K562 (cell line): ENCODE measurements at regions not wholly inside any gene's neighbourhood (a gene's known extent, or its start where the extent isn't known, plus 50 kb on each side); places are given as distances from the start of the nearest gene placed in this dataset.

Source experiments
- ATAC-seq: fragments of 200-7000 bp; cut with Tn5 transposase; 3 replicates; pipeline ENCODE4 v1.9.1; 2020; ENCODE audit warnings: moderate library complexity
- BruUV-seq: library from RNA; stranded (reverse); fragments of 400-500 nt; replicated peaks from 2 replicates; lab custom pipeline; 2021; lab: Mats Ljungman, UMichigan
- CTCF ChIA-PET: fragments of 300-600 bp; formaldehyde crosslinking; extraction: SDS; loops from one replicate; lab custom pipeline; 2021; ENCODE audit warnings: low intra/inter-chr PET ratio; lab: Yijun Ruan, JAX
- POLR2A ChIA-PET: fragments of 300-600, 350-650 bp; sonication (Branson Sonifier 250); formaldehyde crosslinking; extraction: SDS; loops from one replicate; lab custom pipeline; 2021; ENCODE audit warnings: antibody characterized with exemption, inconsistent platforms; lab: Yijun Ruan, JAX
- DNase-seq, 4 experiments: peaks; one replicate each; pipeline versions ENCODE4 v3.0.0 to v3.0.0-alpha.2; 2011 to 2018; ENCODE audit warnings: low spot score in 3 of 4, mixed read lengths in 3 of 4; ENCODE audit errors: extremely low read depth in 1 of 4
- FAIRE-seq: peaks from 2 replicates; lab custom pipeline; 2011; peaks lifted over from hg19 to GRCh38; lab: Jason Lieb, UNC
- H2AFZ ChIP-seq: 2 replicates; pipeline ENCODE4 v1.6.0; 2011; ENCODE audit warnings: low read depth, low read length, control low read depth, inconsistent platforms
- H3K27ac ChIP-seq: fragments of 200-600 bp; 3 replicates; pipeline ENCODE4 v1.8.0; 2011; ENCODE audit warnings: low read depth, mild to moderate bottlenecking, control low read depth, inconsistent platforms, low read length, moderate library complexity, mixed read lengths; ENCODE audit errors: extremely low read depth
- H3K27me3 ChIP-seq, 2 experiments: fragments of 300-600 bp in 1 of 2; 2 replicates in 1 of 2; 3 replicates in 1 of 2; pipeline versions ENCODE4 v1.6.0 to v1.8.0; 2011; ENCODE audit warnings: inconsistent platforms in 2 of 2, low read length in 2 of 2, mild to moderate bottlenecking in 1 of 2, mixed read lengths in 1 of 2, moderate library complexity in 1 of 2; ENCODE audit not compliant: control insufficient read depth in 2 of 2, insufficient read depth in 2 of 2
- H3K36me3 ChIP-seq: fragments of 300-600 bp; 3 replicates; pipeline ENCODE4 v1.8.0; 2011; ENCODE audit warnings: mild to moderate bottlenecking, low read length, inconsistent platforms; ENCODE audit not compliant: control insufficient read depth, insufficient read depth
- H3K4me1 ChIP-seq, 2 experiments: fragments of 200-600 bp in 1 of 2; replicated peaks in 1 of 2; 2 replicates in 1 of 2; 3 replicates in 1 of 2; pipeline versions ENCODE4 v1.5.1 to v1.8.0; 2011; ENCODE audit warnings: inconsistent platforms in 2 of 2, low read length in 2 of 2, mild to moderate bottlenecking in 1 of 2, mixed read lengths in 1 of 2, moderate library complexity in 1 of 2; ENCODE audit not compliant: control insufficient read depth in 2 of 2, insufficient read depth in 2 of 2
- H3K4me2 ChIP-seq: 2 replicates; pipeline ENCODE4 v1.6.1; 2011; ENCODE audit warnings: low read length, control low read depth, inconsistent platforms, mixed read lengths; ENCODE audit not compliant: insufficient read depth
- H3K4me3 ChIP-seq: fragments of 200-600 bp; sonication (generic), shearing (Covaris generic); 2 replicates; pipeline ENCODE4 v1.5.1; 2016; ENCODE audit warnings: control low read depth, inconsistent platforms
- H3K79me2 ChIP-seq: fragments of 200-600 bp; 3 replicates; pipeline ENCODE4 v1.8.0; 2011; ENCODE audit warnings: low read length, inconsistent platforms; ENCODE audit not compliant: control insufficient read depth, insufficient read depth
- H3K9ac ChIP-seq, 2 experiments: 2 replicates each; pipeline versions ENCODE4 v1.6.0 to v1.6.1; 2011; ENCODE audit warnings: low read depth in 2 of 2, low read length in 2 of 2, control low read depth in 1 of 2, inconsistent platforms in 1 of 2, mild to moderate bottlenecking in 1 of 2, mixed read lengths in 1 of 2; ENCODE audit not compliant: insufficient read depth in 1 of 2
- H3K9me1 ChIP-seq: one replicate; pipeline ENCODE4 v1.6.0; 2011; ENCODE audit warnings: inconsistent platforms, mild to moderate bottlenecking, low read length, moderate library complexity; ENCODE audit not compliant: control insufficient read depth, insufficient read depth
- H3K9me3 ChIP-seq: replicated peaks from 2 replicates; pipeline ENCODE4 v1.5.1; 2011; ENCODE audit warnings: low read depth, low read length, inconsistent platforms; ENCODE audit not compliant: control insufficient read depth, insufficient read depth
- H4K20me1 ChIP-seq: replicated peaks from 2 replicates; pipeline ENCODE4 v1.6.1; 2011; ENCODE audit warnings: low read length, inconsistent platforms, mixed read lengths; ENCODE audit not compliant: control insufficient read depth, insufficient read depth
- GTF2A2 ChIP-seq: IDR thresholded peaks from 2 replicates; pipeline ENCODE4 v1.6.1; 2016; ENCODE audit warnings: mild to moderate bottlenecking, missing genetic modification characterization, missing compliant biosample characterization
- MTA2 ChIP-seq: fragments of 450-650 bp; IDR thresholded peaks from 2 replicates; pipeline ENCODE4 v1.6.1; 2016; ENCODE audit warnings: low read depth
- NELFE ChIP-seq: IDR thresholded peaks from 2 replicates; pipeline ENCODE4 v1.6.1; 2011; ENCODE audit warnings: mild to moderate bottlenecking; ENCODE audit not compliant: insufficient read depth, insufficient read length
- POLR2AphosphoS2 ChIP-seq: IDR thresholded peaks from 2 replicates; pipeline ENCODE4 v1.6.1; 2012; ENCODE audit warnings: low read length, improper control_type of control experiment
- RAD21 ChIP-seq, 2 experiments: fragments of 250-450 bp in 1 of 2; fragments of 450-650 bp in 1 of 2; sonication (Bioruptor Pico) in 1 of 2; formaldehyde crosslinking in 1 of 2; IDR thresholded peaks in 1 of 2; conservative IDR thresholded peaks in 1 of 2; 2 replicates each; pipeline versions ENCODE4 v1.4.0 to v1.8.0; 2020 to 2022; ENCODE audit warnings: mild to moderate bottlenecking in 2 of 2, moderate library complexity in 1 of 2
- TAF15 ChIP-seq: fragments of 200-400 bp; formaldehyde crosslinking; IDR thresholded peaks from 2 replicates; pipeline ENCODE4 v1.6.1; 2017; ENCODE audit warnings: mild to moderate bottlenecking, low read depth, low read length, moderate library complexity
- WHSC1 ChIP-seq: IDR thresholded peaks from one replicate; pipeline ENCODE4 v1.6.1; 2012; ENCODE audit warnings: low read length, control low read depth, inconsistent platforms
- ZFP36 ChIP-seq: fragments of 150-350 bp; IDR thresholded peaks from 2 replicates; pipeline ENCODE4 v1.6.1; 2018; ENCODE audit warnings: low read length, low read depth; ENCODE audit not compliant: partially characterized antibody
- ZNF253 ChIP-seq: fragments of 250-450 bp; sonication (Bioruptor Pico); conservative IDR thresholded peaks from 2 replicates; pipeline ENCODE4 v1.6.1; 2021; ENCODE audit warnings: mild to moderate bottlenecking
- ZNF316 ChIP-seq: fragments of 450-650 bp; IDR thresholded peaks from 2 replicates; pipeline ENCODE4 v1.6.1; 2016
- WGBS: fragments of 100-300 bp; shearing (Covaris generic); methylation state at CpG from one replicate; pipeline ENCODE4 v1.1.6; 2016; ENCODE audit warnings: low coverage, mixed read lengths; ENCODE audit not compliant: insufficient coverage; ENCODE audit errors: missing lambda C conversion rate; 5-methylcytosine and 5-hydroxymethylcytosine counted together
- in situ Hi-C: fragments of 300-500 bp; cut with MboI; formaldehyde crosslinking; loops from 4 replicates; pipeline ENCODE4 v1.15.0; 2018; ENCODE audit warnings: inconsistent platforms, mixed read lengths
- intact Hi-C: fragments of 100-400 bp; cut with micrococcal nuclease; formaldehyde crosslinking; loops from 2 replicates; pipeline ENCODE4 v1.14.2; 2022
- TF ChIP-seq, protein P1 (sequence below): fragments of 450-650 bp; formaldehyde crosslinking; IDR thresholded peaks from 2 replicates; pipeline ENCODE4 v1.4.0; 2020; ENCODE audit warnings: mild to moderate bottlenecking, mixed read lengths
- TF ChIP-seq, protein P2 (sequence below): fragments of 450-650 bp; formaldehyde crosslinking; IDR thresholded peaks from 2 replicates; pipeline ENCODE4 v1.4.0; 2020; ENCODE audit warnings: mild to moderate bottlenecking, moderate library complexity

DNA sequence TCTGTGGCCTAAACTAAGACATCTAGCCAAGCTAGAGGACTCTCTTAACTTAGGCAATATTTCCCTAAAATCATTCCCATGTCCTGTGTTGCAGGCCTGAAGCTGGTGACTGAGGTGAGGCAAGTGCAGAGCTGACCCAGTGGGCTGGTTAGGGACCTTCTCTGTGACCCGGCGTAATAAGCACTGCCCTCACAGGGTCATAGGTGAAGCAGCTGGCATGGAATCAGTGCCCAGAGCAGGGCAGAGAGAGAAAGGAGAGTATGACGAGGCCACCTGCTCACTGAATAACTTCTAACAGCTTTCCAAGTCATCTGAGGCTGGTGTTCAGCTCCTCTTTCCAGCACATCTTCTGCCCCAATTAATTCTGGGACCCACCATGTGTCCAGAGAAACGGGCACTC, 197.0 kb downstream of the ANAPC1 start:
- Histone ChIP-seq H3K4me3 (no peak overlapping the region), H3K27ac (no peak overlapping the region), H3K36me3 (no peaks in the 10 kb centered on the region), H3K9ac (no peak overlapping the region), H3K9me1 (no peaks in the 10 kb centered on the region), H3K4me2 (no peak overlapping the region), H4K20me1 (no peaks in the 10 kb centered on the region), H3K27me3 (no peaks in the 10 kb centered on the region), H2AFZ (no peak overlapping the region), H3K4me1 (no peaks in the 10 kb centered on the region), H3K79me2 (no peaks in the 10 kb centered on the region), H3K9me3 (no peaks in the 10 kb centered on the region)
- TF ChIP-seq, protein P1, sequence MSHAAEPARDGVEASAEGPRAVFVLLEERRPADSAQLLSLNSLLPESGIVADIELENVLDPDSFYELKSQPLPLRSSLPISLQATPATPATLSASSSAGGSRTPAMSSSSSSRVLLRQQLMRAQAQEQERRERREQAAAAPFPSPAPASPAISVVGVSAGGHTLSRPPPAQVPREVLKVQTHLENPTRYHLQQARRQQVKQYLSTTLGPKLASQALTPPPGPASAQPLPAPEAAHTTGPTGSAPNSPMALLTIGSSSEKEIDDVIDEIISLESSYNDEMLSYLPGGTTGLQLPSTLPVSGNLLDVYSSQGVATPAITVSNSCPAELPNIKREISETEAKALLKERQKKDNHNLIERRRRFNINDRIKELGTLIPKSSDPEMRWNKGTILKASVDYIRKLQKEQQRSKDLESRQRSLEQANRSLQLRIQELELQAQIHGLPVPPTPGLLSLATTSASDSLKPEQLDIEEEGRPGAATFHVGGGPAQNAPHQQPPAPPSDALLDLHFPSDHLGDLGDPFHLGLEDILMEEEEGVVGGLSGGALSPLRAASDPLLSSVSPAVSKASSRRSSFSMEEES: no peak
- TF ChIP-seq MTA2: no peak
- TF ChIP-seq, protein P2, sequence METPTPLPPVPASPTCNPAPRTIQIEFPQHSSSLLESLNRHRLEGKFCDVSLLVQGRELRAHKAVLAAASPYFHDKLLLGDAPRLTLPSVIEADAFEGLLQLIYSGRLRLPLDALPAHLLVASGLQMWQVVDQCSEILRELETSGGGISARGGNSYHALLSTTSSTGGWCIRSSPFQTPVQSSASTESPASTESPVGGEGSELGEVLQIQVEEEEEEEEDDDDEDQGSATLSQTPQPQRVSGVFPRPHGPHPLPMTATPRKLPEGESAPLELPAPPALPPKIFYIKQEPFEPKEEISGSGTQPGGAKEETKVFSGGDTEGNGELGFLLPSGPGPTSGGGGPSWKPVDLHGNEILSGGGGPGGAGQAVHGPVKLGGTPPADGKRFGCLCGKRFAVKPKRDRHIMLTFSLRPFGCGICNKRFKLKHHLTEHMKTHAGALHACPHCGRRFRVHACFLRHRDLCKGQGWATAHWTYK (CRISPR knock-in tag): no peak
- TF ChIP-seq TAF15: no peak
- TF ChIP-seq NELFE: no peak
- no peak for TF ChIP-seq GTF2A2
- no peak for TF ChIP-seq ZFP36
- TF ChIP-seq ZNF316: no peak
- TF ChIP-seq POLR2AphosphoS2: no peak
- TF ChIP-seq WHSC1: no peak
- TF ChIP-seq ZNF253 (CRISPR knock-in tag): no peak
- no peak for TF ChIP-seq RAD21 (CRISPR knock-in tag; conservative IDR thresholded peaks at IDR 0.05 in 1 of 2, IDR thresholded peaks at IDR 0.05 in 1 of 2)
- WGBS: 45% methylated on average over 4 of the region's 4 CpGs
- ATAC-seq (no peak), FAIRE-seq (no peak), DNase-seq (no peak)
- ChIA-PET POLR2A (interaction anchor here (0.7 to 1.2 kb wide), 3 partner anchors 10 to 289 kb away, joined by 3 to 4 read pairs (median 3); no protein-coding TSS in a partner anchor), CTCF (no interaction called here)
- intact Hi-C loops (no loop called here), in situ Hi-C loops (no loop called here)
- BruUV-seq: no TSS peak
